ENCODE measurements at regions not wholly inside any gene's neighbourhood (a gene's known extent, or its start where the extent isn't known, plus 50 kb on each side); places are given as distances from the start of the nearest gene placed in this dataset.

DNA sequence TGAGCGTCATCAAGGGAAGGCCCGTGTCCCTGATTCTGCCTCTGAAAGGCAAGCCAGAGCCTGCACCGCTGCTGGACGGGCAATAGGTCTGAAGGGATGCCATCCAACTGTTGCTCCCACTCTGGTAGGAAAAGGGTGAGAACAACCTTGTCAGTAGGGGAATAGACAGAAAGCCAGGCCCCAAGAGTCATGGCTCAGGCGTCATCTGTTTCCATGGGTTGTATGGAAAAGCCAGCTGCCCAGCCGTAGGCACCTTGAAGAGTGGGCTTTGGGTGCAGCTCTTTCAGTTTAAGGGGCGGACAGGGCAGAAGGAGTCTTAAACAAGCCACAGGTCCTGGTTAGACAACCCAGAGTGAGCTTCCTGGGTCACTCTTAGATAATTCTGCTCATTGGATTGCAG is 66.5 kb downstream of the RNF6 start:
- no peaks in the 10 kb centered on the region for H3K27me3 ChIP-seq
- H3K4me1 ChIP-seq = no peaks in the 10 kb centered on the region
- H3K27ac ChIP-seq = no peak overlapping the region
- H3K9me3 ChIP-seq (replicated peaks) = no peaks in the 10 kb centered on the region
- no peak overlapping the region for H3K4me3 ChIP-seq
- DNase-seq = no peak
- H3K36me3 ChIP-seq = no peaks in the 10 kb centered on the region

DNA sequence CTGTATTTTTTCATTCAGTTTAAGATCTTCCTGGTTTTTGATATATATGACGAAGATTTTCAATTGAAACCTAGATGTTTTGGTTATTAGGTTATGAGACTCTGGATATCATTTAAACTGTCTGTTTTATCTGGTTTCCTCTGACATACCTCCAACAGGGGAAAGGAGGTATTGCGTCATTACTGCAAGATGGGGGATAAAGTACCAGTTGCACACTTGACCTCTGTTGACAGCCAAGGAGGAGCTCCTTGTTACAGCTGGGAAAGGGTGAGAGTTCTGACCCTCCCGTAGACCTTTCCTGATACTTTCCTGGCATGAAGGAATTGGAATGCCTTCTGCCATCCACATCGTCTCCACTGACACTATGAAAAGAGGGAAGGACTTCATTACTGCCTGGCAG is 82.0 kb upstream of the SHISA2 start:
- DNase-seq = no peak
- H3K27me3 ChIP-seq = peaks cover 8% of the 10 kb centered on the region
- H3K36me3 ChIP-seq = no peaks in the 10 kb centered on the region
- no peak overlapping the region for H3K27ac ChIP-seq
- no peaks in the 10 kb centered on the region for H3K4me1 ChIP-seq
- no peak overlapping the region for H3K4me3 ChIP-seq
- no peaks in the 10 kb centered on the region for H3K9me3 ChIP-seq (replicated peaks)

DNA sequence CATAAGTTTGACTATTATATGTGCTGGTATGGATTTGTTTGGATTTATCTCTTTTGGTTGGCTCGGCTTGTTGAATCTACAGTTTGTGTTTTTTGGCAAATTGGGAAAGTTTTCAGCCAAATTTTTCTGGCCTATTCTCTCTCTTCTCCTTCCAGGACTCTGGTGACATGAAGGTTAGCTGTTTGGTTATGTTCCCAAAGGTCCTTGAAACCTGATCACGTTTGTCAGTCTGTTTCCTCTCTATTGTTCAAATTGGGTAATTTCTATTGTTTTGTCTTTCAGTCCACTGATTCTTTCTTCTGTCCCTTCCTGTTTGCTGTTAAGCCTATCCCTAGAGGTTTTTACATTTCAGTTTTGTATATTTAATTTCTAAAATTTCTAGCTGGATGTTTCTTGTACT is 81.5 kb upstream of the SHISA2 start:
- no peaks in the 10 kb centered on the region for H3K36me3 ChIP-seq
- no peak overlapping the region for H3K4me3 ChIP-seq
- no peaks in the 10 kb centered on the region for H3K9me3 ChIP-seq (replicated peaks)
- no peaks in the 10 kb centered on the region for H3K4me1 ChIP-seq
- H3K27ac ChIP-seq = no peak overlapping the region
- H3K27me3 ChIP-seq = peaks cover 8% of the 10 kb centered on the region
- DNase-seq = no peak

DNA sequence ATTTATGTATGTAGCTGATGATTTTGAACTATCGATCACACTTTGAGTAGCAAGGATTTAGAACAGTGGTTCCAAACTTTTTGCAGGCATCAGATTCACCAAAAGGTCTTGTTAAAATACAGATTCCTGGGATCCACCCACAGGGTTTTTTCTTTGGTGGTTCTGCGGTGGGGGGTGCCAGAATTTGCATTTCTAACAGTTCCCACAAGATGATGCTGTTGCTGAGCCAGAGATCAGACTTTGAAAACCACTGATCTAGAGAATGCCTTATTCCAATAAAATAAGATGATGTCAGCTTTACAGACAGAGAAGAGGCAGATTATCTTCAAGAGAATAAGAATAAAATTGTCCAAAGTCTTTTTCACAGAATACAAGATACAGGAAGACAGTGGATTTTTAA is 80.9 kb upstream of the SHISA2 start:
- no peak overlapping the region for H3K27ac ChIP-seq
- DNase-seq = peak; percentile 11 to 39
- peaks cover 8% of the 10 kb centered on the region for H3K27me3 ChIP-seq
- H3K36me3 ChIP-seq = no peaks in the 10 kb centered on the region
- no peaks in the 10 kb centered on the region for H3K9me3 ChIP-seq (replicated peaks)
- no peaks in the 10 kb centered on the region for H3K4me1 ChIP-seq
- H3K4me3 ChIP-seq = no peak overlapping the region

GRCh38 chr13:26128676-26129075 is 76.9 kb upstream of the SHISA2 start:
- no peak for DNase-seq
- Histone ChIP-seq H3K27ac (no peak overlapping the region), H3K9me3 (replicated peaks) (no peaks in the 10 kb centered on the region), H3K27me3 (peaks cover 14% of the 10 kb centered on the region), H3K4me3 (no peak overlapping the region), H3K4me1 (no peaks in the 10 kb centered on the region), H3K36me3 (no peaks in the 10 kb centered on the region)

DNA sequence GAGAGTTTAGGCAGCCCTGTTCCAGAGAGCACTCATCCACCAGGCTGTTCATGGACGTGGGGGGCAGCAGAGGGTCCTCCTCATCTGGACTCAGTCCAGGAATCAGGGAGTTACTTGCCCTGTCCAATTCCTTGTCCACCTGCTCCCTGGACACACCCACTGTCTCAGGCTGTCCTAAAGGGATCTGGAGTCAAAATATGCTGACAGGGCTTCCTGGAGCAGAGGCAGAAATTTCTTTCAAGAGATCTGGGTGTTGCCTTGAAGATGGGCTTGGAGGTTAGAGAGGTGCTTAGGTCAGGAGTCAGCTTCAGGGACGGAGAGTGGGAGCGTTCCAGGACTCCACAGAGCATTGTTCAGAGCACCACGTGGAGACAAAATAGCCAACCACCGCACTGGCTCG is 65.8 kb upstream of the SHISA2 start:
- DNase-seq = no peak
- Histone ChIP-seq H3K4me1 (no peaks in the 10 kb centered on the region), H3K9me3 (replicated peaks) (no peaks in the 10 kb centered on the region), H3K27ac (no peak overlapping the region), H3K36me3 (no peaks in the 10 kb centered on the region), H3K4me3 (no peak overlapping the region), H3K27me3 (no peaks in the 10 kb centered on the region; the same call in 1 of the 2 replicates)

DNA sequence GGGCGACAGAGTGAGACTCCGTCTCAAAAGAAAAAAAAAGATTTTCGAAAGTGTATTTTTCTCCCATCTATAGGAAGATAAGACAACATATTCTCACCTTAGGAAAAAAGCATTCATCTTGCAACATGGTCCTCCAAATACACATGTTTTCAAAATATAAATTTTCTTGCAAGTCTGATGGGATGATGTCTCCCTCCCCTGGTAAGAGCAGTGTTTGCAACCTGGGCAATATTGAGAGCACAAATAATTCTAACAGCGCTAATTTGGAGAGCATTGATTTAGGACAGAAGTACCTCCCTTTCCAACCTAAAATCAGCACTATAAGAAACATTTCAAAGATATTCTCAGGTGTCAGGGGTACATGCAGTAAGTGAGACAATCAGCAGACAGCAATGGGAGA is 61.0 kb upstream of the SHISA2 start:
- Histone ChIP-seq H3K27ac (no peak overlapping the region), H3K4me3 (no peak overlapping the region), H3K4me1 (no peaks in the 10 kb centered on the region), H3K36me3 (no peaks in the 10 kb centered on the region), H3K27me3 (no peaks in the 10 kb centered on the region), H3K9me3 (replicated peaks) (no peaks in the 10 kb centered on the region)
- peak in 1 of 2 experiments; percentile 19 for DNase-seq

GRCh38 chr13:26111797-26112196 is 60.0 kb upstream of the SHISA2 start:
- Histone ChIP-seq H3K27me3 (no peaks in the 10 kb centered on the region), H3K27ac (no peak overlapping the region), H3K4me3 (no peak overlapping the region), H3K9me3 (replicated peaks) (no peaks in the 10 kb centered on the region), H3K4me1 (no peaks in the 10 kb centered on the region), H3K36me3 (no peaks in the 10 kb centered on the region)
- no peak for DNase-seq
